ENCODE measurements at regions not wholly inside any gene's neighbourhood (a gene's known extent, or its start where the extent isn't known, plus 50 kb on each side); places are given as distances from the start of the nearest gene placed in this dataset.
"Not testable (repeated sequence)": the region's sequence is repeated elsewhere in the genome, so short reads cannot be mapped to it uniquely, and the experiment has no call there.

DNA sequence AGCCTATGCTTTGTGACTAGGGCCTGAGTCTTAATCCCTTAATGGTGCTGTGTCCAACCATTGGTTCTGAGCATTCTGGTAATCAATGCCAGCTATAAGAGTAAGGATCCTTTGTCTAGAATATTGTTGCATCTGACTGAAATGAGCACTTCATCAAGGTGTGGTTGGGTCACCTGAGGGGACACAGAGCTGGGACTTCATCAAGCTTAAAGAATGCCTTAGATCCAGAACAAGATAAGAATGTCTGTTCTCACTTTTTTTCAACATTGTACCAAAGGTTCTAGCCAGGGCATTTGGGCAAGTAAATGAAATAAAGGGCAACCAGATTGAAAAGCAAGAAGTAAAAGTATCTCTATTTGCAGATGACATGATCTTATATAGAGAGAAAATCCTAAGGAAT, 280.4 kb downstream of the MTERF1 start:
- DNase-seq (ENCODE audit: insufficient read length, low spot score) (no peak), FAIRE-seq (no peak)
- TF ChIP-seq, protein P1, sequence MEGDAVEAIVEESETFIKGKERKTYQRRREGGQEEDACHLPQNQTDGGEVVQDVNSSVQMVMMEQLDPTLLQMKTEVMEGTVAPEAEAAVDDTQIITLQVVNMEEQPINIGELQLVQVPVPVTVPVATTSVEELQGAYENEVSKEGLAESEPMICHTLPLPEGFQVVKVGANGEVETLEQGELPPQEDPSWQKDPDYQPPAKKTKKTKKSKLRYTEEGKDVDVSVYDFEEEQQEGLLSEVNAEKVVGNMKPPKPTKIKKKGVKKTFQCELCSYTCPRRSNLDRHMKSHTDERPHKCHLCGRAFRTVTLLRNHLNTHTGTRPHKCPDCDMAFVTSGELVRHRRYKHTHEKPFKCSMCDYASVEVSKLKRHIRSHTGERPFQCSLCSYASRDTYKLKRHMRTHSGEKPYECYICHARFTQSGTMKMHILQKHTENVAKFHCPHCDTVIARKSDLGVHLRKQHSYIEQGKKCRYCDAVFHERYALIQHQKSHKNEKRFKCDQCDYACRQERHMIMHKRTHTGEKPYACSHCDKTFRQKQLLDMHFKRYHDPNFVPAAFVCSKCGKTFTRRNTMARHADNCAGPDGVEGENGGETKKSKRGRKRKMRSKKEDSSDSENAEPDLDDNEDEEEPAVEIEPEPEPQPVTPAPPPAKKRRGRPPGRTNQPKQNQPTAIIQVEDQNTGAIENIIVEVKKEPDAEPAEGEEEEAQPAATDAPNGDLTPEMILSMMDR (IDR thresholded peaks at IDR 0.05; ENCODE audit: insufficient read depth, missing control alignments) = no peak

DNA sequence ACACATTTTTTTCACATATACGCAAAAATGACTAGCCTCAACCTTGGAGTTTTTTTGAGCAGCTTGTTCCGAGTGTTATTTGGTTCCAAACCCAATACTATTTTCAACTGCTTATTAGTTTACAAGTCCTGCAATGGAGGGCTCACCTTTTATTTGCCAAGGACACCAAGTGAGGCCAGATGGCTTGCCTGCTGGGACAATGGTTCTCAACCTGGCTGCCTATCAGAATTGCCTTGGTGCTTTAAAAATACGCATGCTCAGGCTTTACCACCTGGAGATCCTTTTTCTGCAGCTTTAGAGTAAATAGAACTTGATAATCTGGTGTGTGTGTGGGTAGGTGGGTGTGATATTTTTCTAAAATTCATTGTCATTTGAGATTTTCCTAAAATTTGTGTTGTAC, 276.8 kb downstream of the MTERF1 start:
- FAIRE-seq = no peak

DNA sequence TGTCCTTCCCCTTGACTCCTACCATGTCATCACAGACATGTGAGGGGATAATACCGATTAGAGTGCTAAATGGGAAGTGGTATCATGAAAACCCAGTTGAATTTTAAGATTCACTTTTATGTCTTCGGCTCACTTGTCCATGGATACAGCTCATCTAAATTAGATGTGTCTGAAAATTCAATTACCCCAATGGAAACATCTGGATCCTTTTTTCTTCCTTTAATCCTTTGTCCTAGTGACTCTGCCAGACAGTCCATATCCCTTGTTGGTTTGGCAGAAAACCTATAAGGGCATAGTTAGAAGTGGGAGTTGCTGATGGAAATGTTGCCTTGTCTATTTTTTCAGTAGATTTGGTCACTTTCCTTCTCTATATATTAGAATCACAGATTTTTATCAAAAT, 271.9 kb downstream of the MTERF1 start:
- DNase-seq (ENCODE audit: insufficient read length, low spot score) (no peak), FAIRE-seq (no peak)
- TF ChIP-seq, protein P1 (IDR thresholded peaks at IDR 0.05; ENCODE audit: insufficient read depth, missing control alignments) = no peak

More for the DNA sequence above, 276.8 kb downstream of the MTERF1 start:
- TF ChIP-seq, protein P1 (IDR thresholded peaks at IDR 0.05; ENCODE audit: insufficient read depth, missing control alignments) = no peak
- no peak for DNase-seq (ENCODE audit: insufficient read length, low spot score)

DNA sequence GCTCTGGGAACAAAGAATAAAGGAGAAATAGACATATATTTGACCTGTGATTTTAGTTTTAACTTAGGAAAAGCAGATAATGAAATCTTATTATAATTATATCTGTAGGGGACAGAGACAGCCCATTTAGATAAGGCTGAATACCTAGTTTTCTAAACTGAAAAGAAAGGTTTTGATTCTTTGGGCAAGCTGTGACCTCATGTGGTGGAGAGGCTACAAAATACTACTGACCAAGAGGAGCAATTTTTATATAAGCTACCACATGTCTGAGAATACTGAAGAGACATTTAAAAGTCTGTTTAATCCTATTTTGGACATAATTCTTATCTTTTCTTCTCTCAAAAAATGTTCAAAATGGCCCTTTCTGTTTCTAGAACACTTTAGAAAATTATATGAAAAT, 271.0 kb downstream of the MTERF1 start:
- DNase-seq (ENCODE audit: insufficient read length, low spot score) (no peak), FAIRE-seq (no peak)
- TF ChIP-seq, protein P1 (IDR thresholded peaks at IDR 0.05; ENCODE audit: insufficient read depth, missing control alignments) = no peak

DNA sequence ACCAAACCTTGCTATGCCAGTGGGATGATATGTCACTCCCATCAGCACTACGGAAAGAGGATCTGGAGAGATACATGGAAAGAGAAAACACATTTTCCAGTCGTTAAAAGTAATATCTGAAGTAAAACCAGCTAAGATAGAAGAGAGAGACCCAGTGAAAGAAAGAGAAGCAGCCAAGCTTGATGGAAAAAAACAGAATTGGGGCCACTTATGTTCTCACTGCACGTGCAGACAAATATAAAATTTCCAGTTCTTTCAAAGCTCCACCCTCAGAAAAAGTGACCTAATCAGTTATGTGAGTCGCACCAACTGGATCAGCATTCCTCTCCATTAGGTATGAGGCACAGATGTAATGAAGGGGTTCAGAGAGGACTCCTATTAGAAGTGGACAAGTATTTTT, 266.1 kb downstream of the MTERF1 start:
- TF ChIP-seq, protein P1 (IDR thresholded peaks at IDR 0.05; ENCODE audit: insufficient read depth, missing control alignments) = no peak
- FAIRE-seq (no peak), DNase-seq (ENCODE audit: insufficient read length, low spot score) (no peak)

DNA sequence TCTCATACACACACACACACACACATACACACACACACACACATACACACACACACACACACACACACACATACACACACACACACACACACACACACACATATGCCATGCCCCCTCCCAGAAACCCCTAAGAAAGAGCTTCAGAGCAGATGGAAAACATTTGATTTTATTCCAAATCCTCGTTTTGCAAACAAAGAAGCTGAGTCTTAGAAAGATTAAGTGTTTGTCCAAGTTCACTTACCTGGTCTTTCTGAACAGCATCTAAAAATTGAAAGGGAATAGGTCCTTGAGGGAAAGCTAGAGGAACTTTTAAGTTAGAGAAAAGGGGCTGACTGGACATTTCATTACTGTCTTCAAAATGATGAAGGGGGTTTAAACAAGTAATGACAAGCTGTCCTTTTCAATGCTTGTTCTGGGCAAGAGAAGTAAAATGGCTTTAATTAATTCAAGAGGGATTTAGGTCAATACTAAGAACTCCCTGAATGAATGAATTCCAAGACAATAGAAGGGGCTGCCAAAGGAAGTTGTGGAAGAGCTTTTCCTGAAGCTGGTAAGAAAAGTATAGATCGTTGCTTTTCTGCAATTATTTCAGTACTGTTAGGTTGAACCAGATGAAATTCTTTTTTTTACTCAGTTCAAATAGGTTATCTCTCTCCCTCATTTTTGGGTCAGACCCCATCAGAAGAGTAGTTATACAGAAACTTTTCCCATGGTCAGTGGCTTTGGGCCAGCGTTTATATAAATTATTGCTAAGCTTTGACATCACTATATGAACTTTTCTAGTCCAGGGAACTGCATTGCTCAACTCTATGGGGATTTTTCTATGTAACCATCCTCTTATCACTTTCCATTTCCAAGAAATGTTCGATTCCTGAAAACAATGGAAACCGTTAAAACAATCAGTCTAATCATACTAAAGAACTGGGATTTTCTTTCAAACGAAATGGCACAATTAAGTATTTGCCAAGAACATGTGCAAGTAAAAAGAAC, 261.4 kb downstream of the MTERF1 start:
- no peak for DNase-seq (ENCODE audit: insufficient read length, low spot score)
- TF ChIP-seq, protein P1 (IDR thresholded peaks at IDR 0.05; ENCODE audit: insufficient read depth, missing control alignments) = no peak
- FAIRE-seq = no peak

DNA sequence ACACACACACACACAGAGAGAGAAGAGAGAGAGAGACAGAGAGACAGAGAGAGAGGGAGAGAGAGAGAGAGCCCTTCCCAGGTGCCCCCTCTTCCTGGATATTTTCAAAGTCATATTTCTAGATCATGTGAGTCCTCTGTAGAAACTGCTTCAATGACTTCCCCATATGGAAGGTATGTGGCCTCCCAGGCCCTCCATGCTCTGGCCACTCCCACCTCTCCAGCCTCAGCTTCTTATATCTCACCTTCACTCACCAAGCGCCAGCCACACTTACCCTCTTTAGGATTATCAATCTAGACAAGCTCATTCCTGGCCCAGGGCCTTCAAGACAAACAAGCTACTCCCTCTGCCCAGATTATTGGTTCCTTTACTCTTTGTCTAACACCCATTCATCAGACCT, 259.7 kb downstream of the MTERF1 start:
- FAIRE-seq = no peak
- TF ChIP-seq, protein P1 (IDR thresholded peaks at IDR 0.05; ENCODE audit: insufficient read depth, missing control alignments) = no peak
- DNase-seq (ENCODE audit: insufficient read length, low spot score) = no peak

DNA sequence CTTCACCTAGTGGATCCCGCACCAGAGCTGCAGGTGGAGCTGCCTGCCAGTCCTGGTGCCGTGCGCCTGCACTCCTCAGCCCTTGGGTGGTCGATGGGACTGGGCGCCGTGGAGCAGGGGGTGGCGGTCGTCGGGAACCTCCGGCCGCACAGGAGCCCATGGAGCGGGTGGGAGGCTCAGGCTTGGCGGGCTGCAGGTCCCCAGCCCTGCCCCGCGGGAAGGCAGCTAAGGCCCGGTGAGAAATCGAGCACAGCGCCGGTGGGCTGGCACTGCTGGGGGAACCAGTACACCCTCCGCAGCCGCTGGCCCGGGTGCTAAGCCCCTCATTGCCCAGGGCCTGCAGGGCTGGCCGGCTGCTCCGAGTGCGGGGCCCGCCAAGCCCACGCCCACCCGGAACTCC, 253.2 kb downstream of the MTERF1 start:
- not testable (repeated sequence) for DNase-seq (ENCODE audit: insufficient read length, low spot score); FAIRE-seq
